ENCODE measurements at regions not wholly inside any gene's neighbourhood (a gene's known extent, or its start where the extent isn't known, plus 50 kb on each side); places are given as distances from the start of the nearest gene placed in this dataset.

- no peak for TF ChIP-seq CTCF (IDR thresholded peaks at IDR 0.05; ENCODE audit: low read depth, low read length, missing control alignments)
Measured at GRCh38 chr10:44326474-44327030, 58.3 kb downstream of the CXCL12 start.

GRCh38 chr10:44325596-44326307 is 59.1 kb downstream of the CXCL12 start:
- TF ChIP-seq CTCF (IDR thresholded peaks at IDR 0.05; ENCODE audit: low read depth, low read length, missing control alignments): no peak
- no peak for DNase-seq (ENCODE audit: low read depth)

More at GRCh38 chr10:44326474-44327030, 58.3 kb downstream of the CXCL12 start:
- H3K4me3 ChIP-seq (ENCODE audit: low read depth, low read length): no peak overlapping the region
- no peak for DNase-seq (ENCODE audit: low read depth)

GRCh38 chr10:44325157-44325556 is 59.7 kb downstream of the CXCL12 start:
- no peak overlapping the region for H3K4me3 ChIP-seq (ENCODE audit: low read depth, low read length)
- no peak for TF ChIP-seq CTCF (IDR thresholded peaks at IDR 0.05; ENCODE audit: low read depth, low read length, missing control alignments)
- no peak for DNase-seq (ENCODE audit: low read depth)

More at GRCh38 chr10:44325596-44326307, 59.1 kb downstream of the CXCL12 start:
- no peak overlapping the region for H3K4me3 ChIP-seq (ENCODE audit: low read depth, low read length)

- TF ChIP-seq CTCF (IDR thresholded peaks at IDR 0.05; ENCODE audit: low read depth, low read length, missing control alignments): no peak
- H3K4me3 ChIP-seq (ENCODE audit: low read depth, low read length): no peak overlapping the region
- no peak for DNase-seq (ENCODE audit: low read depth)
Measured at GRCh38 chr10:44323838-44324237, 61.1 kb downstream of the CXCL12 start.

- no peak for TF ChIP-seq CTCF (IDR thresholded peaks at IDR 0.05; ENCODE audit: low read depth, low read length, missing control alignments)
- H3K4me3 ChIP-seq (ENCODE audit: low read depth, low read length): no peak overlapping the region
- no peak for DNase-seq (ENCODE audit: low read depth)
Measured at GRCh38 chr10:44322137-44322536, 62.8 kb downstream of the CXCL12 start.

GRCh38 chr10:44320756-44321155 is 64.1 kb downstream of the CXCL12 start:
- no peak for DNase-seq (ENCODE audit: low read depth)
- TF ChIP-seq CTCF (IDR thresholded peaks at IDR 0.05; ENCODE audit: low read depth, low read length, missing control alignments): no peak
- H3K4me3 ChIP-seq (ENCODE audit: low read depth, low read length): no peak overlapping the region

GRCh38 chr10:44317856-44318255 is 67.0 kb downstream of the CXCL12 start:
- TF ChIP-seq CTCF (IDR thresholded peaks at IDR 0.05; ENCODE audit: low read depth, low read length, missing control alignments): no peak
- no peak overlapping the region for H3K4me3 ChIP-seq (ENCODE audit: low read depth, low read length)
- DNase-seq (ENCODE audit: low read depth): no peak

Data from GM12864 (cell line).